ENCODE measurements at regions not wholly inside any gene's neighbourhood (a gene's known extent, or its start where the extent isn't known, plus 50 kb on each side); places are given as distances from the start of the nearest gene placed in this dataset.

DNA sequence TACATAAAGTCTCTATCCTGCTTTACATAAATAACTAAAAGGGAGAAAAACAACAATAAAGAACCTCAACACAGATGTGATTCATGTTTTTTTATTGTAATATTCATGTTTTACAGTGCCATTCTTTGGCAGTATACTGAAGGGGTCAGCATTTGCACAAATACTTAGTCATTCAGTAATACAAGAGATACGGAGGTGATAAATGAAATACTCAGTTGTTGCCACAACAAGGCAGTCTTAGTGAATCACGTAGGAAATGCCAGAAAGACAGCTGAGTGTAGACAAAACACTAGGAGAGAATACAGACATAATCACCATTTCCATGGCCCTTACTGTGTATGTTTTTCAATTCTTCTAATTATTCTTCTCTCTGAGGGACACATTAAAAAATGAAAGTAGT, 910.4 kb downstream of the METTL15 start:
- TF ChIP-seq, protein P1, sequence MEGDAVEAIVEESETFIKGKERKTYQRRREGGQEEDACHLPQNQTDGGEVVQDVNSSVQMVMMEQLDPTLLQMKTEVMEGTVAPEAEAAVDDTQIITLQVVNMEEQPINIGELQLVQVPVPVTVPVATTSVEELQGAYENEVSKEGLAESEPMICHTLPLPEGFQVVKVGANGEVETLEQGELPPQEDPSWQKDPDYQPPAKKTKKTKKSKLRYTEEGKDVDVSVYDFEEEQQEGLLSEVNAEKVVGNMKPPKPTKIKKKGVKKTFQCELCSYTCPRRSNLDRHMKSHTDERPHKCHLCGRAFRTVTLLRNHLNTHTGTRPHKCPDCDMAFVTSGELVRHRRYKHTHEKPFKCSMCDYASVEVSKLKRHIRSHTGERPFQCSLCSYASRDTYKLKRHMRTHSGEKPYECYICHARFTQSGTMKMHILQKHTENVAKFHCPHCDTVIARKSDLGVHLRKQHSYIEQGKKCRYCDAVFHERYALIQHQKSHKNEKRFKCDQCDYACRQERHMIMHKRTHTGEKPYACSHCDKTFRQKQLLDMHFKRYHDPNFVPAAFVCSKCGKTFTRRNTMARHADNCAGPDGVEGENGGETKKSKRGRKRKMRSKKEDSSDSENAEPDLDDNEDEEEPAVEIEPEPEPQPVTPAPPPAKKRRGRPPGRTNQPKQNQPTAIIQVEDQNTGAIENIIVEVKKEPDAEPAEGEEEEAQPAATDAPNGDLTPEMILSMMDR (IDR thresholded peaks at IDR 0.05) = no peak

DNA sequence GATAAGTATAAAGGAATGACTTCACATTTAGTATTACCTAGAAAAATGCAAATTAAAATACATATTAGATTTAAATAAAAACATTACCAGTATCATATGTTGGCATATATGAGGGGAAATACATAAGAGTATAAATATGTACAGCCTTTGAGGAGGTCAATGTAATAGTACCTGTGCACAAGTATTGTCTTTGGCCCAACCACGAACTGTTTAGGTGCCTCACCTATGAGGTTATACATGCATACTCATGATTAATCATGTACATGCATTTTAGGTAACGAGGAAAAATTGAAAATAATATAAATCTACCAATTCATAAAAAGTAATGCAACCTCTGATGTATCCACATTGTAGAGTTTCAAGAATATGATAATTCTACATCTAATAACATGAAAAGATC, 909.8 kb downstream of the METTL15 start:
- TF ChIP-seq, protein P1 (IDR thresholded peaks at IDR 0.05) = no peak

DNA sequence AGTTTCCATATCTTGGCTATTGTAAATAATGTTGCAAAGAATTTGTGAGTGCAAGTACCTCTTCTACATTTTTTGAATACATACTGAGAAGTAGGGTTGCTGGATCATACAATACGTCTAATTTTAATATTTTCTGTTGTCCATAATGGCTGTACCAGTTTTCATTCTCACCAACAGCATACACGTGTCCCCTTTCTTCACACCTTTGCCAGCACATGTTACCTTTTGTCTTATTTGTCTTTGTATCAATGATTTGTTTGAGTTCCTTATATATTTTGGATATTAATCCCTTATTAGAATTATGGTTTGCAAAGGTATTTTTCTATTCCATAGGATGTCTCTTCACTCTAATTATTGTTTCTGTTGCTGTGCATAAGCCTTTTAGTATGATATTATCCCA, 904.3 kb downstream of the METTL15 start:
- TF ChIP-seq, protein P1 (IDR thresholded peaks at IDR 0.05) = no peak

DNA sequence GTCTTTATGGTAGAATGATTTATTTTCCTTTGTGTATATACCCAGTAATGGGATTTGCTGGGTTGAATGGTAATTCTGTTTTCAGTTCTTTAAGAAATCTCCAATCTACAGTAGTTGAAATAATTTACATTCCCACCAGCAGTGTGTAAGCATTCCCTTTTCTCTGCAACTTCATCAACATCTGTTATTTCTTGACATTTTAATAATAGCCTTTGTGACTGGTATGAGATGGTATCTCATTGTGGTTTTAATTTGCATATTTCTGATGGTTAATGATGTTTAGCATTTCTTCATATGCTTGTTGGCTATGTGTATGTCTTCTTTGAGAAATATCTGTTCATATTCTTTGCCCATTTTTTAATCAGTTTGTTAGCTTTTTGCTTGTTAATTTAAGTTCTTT, 901.2 kb downstream of the METTL15 start:
- TF ChIP-seq, protein P1 (IDR thresholded peaks at IDR 0.05) = no peak

DNA sequence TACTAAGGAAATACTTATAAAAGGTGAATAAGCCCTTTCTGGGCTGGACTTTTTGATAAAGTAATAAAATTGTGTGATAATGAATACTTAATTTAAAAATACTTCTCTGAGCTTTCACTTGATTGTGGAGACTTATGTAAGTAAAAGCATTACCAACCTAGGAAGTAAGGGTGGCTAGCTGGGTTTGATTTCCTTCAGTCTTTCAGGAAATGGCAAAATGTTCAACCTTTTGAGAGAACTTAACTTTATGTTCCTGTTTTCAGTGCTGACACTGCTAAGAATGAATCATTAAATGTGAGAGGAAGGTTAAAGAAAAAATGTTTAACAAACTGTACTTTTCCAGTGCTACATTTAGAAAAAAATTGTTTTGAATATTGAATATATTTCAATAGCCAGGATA, 900.3 kb downstream of the METTL15 start:
- TF ChIP-seq, protein P1 (IDR thresholded peaks at IDR 0.05) = no peak

DNA sequence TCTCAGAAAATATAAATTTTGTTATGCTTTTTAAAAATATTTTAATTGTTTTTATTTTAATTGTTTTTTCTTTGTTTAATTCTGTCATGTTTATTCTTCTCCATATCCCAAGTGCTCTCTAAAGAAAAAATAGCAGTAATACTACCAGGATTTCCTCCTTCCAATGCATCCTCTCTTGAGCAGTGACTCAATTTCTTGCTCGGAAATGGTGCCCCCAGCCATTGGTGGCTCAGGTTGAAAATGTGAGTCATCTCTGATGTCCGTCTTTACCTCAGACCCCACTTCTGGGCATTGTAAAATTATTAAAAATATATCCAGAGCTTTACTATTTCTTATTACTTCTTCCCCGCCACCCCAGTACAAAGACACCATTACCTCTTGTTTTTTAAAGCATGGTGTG, 898.5 kb downstream of the METTL15 start:
- TF ChIP-seq, protein P1 (IDR thresholded peaks at IDR 0.05) = no peak

DNA sequence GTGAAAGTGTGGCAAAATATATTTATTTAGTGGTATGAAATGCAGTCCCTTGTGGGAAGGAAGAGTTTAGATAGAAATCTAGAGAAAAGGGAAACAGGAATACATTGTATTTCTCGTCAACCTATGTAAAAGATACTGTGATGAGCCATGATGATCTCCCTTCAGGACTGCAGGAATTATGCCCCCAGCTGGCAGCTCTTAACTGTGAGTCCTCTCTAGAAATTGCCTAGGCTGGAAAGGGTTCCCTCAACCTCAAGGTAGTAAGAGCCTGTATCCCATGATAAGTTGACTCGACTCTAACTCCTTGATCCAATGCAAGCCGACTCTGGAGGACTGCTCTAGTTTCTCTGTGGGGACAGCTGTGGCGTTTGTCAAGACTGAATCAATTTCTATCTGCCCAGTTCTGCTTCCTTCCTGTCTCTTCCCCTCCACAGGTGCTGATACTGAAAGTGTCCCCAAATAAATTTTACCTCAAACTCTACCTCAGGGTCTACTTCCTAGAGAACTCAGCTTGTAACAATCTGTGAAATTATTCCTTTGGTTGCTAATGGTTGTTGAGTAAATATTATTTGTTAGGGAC, 897.3 kb downstream of the METTL15 start:
- TF ChIP-seq, protein P1 (IDR thresholded peaks at IDR 0.05) = peak; percentile 32; the same call in 1 of the 2 replicates

DNA sequence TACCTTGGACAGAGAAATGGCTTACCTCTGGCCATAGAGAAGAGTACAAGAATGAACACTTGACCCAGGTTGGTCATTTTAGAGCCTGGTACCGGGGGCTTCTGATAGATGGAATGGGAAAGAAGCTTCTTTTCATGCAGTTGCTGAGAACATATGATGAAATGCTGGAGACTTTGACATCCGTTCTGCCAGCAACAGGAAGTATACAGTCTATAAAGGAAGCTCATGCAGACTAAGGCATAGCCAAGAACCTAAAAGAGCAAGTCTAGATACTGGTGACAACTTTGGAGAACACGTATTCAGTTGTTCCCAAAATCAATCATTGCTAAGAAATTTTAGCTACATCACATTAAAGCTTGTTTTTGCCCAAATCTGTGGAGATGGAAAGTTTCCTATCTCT, 894.6 kb downstream of the METTL15 start:
- TF ChIP-seq, protein P1 (IDR thresholded peaks at IDR 0.05) = no peak

Data from LNCAP (cell line).